GM23338 (cell line): ENCODE measurements at regions not wholly inside any gene's neighbourhood (a gene's known extent, or its start where the extent isn't known, plus 50 kb on each side); places are given as distances from the start of the nearest gene placed in this dataset.

Experiments
- ATAC-seq: fragments of 200-7000 bp; cut with Tn5 transposase; 3 replicates; pipeline ENCODE4 v1.9.1; 2020
- DNase-seq: peaks from one replicate; pipeline ENCODE4 v3.0.0-alpha.2; 2015; ENCODE audit warnings: low spot score
- H2AFZ ChIP-seq: fragments of 200-600 bp; sonication (generic); 2 replicates; pipeline ENCODE4 v1.8.0; 2016; ENCODE audit warnings: antibody characterized with exemption, mild to moderate bottlenecking, moderate library complexity
- H3F3A ChIP-seq: fragments of 200-600 bp; sonication (generic); replicated peaks from 2 replicates; pipeline ENCODE4 v1.8.0; 2017; ENCODE audit warnings: antibody characterized with exemption, mixed run types, low read depth
- H3K27ac ChIP-seq: fragments of 200-600 bp; sonication (generic); 2 replicates; pipeline ENCODE4 v1.6.1; 2016; ENCODE audit warnings: low read depth
- H3K27me3 ChIP-seq: fragments of 200-600 bp; sonication (generic); 2 replicates; pipeline ENCODE4 v1.8.0; 2016; ENCODE audit warnings: mild to moderate bottlenecking, mixed run types, moderate library complexity; ENCODE audit not compliant: insufficient read depth
- H3K36me3 ChIP-seq: fragments of 200-600 bp; sonication (generic); 2 replicates; pipeline ENCODE4 v1.8.0; 2016; ENCODE audit warnings: mild to moderate bottlenecking; ENCODE audit not compliant: insufficient read depth
- H3K4me1 ChIP-seq: fragments of 200-600 bp; sonication (generic); 2 replicates; pipeline ENCODE4 v1.8.0; 2016; ENCODE audit warnings: mild to moderate bottlenecking, moderate library complexity; ENCODE audit not compliant: insufficient read depth
- H3K4me2 ChIP-seq: fragments of 200-600 bp; sonication (generic); 2 replicates; pipeline ENCODE4 v1.7.1; 2017; ENCODE audit warnings: mixed run types
- H3K4me3 ChIP-seq: fragments of 200-600 bp; sonication (generic); 2 replicates; pipeline ENCODE4 v1.6.1; 2016; ENCODE audit warnings: mixed run types
- H3K79me2 ChIP-seq: fragments of 200-600 bp; sonication (generic); replicated peaks from 2 replicates; pipeline ENCODE4 v1.8.0; 2017; ENCODE audit warnings: mild to moderate bottlenecking; ENCODE audit not compliant: insufficient read depth
- H3K9me2 ChIP-seq: fragments of 200-600 bp; sonication (generic); 2 replicates; pipeline ENCODE4 v1.8.0; 2017; ENCODE audit not compliant: insufficient read depth
- H4K20me1 ChIP-seq: fragments of 200-600 bp; sonication (generic); replicated peaks from 2 replicates; pipeline ENCODE4 v1.8.0; 2017; ENCODE audit warnings: mild to moderate bottlenecking; ENCODE audit not compliant: insufficient read depth
- H3K27ac Mint-ChIP-seq: 2 replicates; pipeline ENCODE4 v1.8.0; 2020; ENCODE audit warnings: inconsistent platforms, mild to moderate bottlenecking, moderate library complexity, mixed read lengths
- H3K27me3 Mint-ChIP-seq: 3 replicates; pipeline ENCODE4 v1.8.0; 2022; ENCODE audit warnings: low read depth, mild to moderate bottlenecking, moderate library complexity, mixed read lengths, inconsistent platforms; ENCODE audit not compliant: insufficient read depth, poor library complexity
- H3K36me3 Mint-ChIP-seq: 3 replicates; pipeline ENCODE4 v1.8.0; 2021; ENCODE audit warnings: low read depth, mild to moderate bottlenecking, inconsistent platforms, moderate library complexity, mixed read lengths
- H3K4me1 Mint-ChIP-seq: 3 replicates; pipeline ENCODE4 v1.8.0; 2020; ENCODE audit warnings: mild to moderate bottlenecking, inconsistent platforms, mixed read lengths
- H3K4me3 Mint-ChIP-seq: 3 replicates; pipeline ENCODE4 v1.8.0; 2021; ENCODE audit warnings: moderate library complexity, mild to moderate bottlenecking, inconsistent platforms, mixed read lengths
- H3K9me3 Mint-ChIP-seq: 3 replicates; pipeline ENCODE4 v1.8.0; 2020; ENCODE audit warnings: moderate library complexity, mild to moderate bottlenecking, inconsistent platforms, mixed read lengths
- CTCF ChIP-seq, 2 experiments: fragments of 200-600 bp in 1 of 2; sonication (generic) in 1 of 2; conservative IDR thresholded peaks; 2 replicates each; pipeline versions ENCODE4 v1.5.1 to v1.6.1; 2016 to 2017; ENCODE audit warnings: antibody characterized with exemption in 2 of 2, low read depth in 2 of 2, mild to moderate bottlenecking in 2 of 2, moderate library complexity in 1 of 2
- EZH2phosphoT487 ChIP-seq: fragments of 200-600 bp; sonication (generic); IDR thresholded peaks from one replicate; pipeline ENCODE4 v1.8.1; 2018; ENCODE audit warnings: antibody characterized with exemption; ENCODE audit not compliant: unreplicated experiment
- NANOG ChIP-seq: IDR thresholded peaks from 2 replicates; pipeline ENCODE4 v1.6.1; 2016; ENCODE audit warnings: antibody characterized with exemption, borderline replicate concordance
- TF ChIP-seq, protein P1 (sequence below): fragments of 250-450 bp; sonication (Bioruptor Pico); IDR thresholded peaks from 2 replicates; pipeline ENCODE4 v1.5.0; 2020; ENCODE audit warnings: mild to moderate bottlenecking, moderate library complexity

DNA sequence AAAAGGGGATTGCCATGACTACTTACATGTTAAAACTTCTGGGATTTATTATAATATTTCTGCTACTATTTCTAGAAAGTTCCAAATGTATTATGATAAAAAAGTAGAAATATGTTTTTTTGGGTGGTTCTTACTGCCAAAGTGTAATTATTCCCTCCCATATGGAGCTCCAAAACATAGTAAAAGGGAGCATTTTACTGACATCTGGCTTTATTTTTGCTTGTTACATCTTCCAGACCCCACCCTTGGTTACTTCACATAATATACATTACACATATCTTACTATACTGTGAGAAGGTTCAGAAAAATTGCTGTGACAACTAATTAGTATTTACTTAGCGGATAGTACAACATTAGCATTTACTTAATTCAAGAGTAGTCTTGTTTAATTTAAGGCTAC is 205.1 kb upstream of the TLL1 start (continued):
- TF ChIP-seq, protein P1, sequence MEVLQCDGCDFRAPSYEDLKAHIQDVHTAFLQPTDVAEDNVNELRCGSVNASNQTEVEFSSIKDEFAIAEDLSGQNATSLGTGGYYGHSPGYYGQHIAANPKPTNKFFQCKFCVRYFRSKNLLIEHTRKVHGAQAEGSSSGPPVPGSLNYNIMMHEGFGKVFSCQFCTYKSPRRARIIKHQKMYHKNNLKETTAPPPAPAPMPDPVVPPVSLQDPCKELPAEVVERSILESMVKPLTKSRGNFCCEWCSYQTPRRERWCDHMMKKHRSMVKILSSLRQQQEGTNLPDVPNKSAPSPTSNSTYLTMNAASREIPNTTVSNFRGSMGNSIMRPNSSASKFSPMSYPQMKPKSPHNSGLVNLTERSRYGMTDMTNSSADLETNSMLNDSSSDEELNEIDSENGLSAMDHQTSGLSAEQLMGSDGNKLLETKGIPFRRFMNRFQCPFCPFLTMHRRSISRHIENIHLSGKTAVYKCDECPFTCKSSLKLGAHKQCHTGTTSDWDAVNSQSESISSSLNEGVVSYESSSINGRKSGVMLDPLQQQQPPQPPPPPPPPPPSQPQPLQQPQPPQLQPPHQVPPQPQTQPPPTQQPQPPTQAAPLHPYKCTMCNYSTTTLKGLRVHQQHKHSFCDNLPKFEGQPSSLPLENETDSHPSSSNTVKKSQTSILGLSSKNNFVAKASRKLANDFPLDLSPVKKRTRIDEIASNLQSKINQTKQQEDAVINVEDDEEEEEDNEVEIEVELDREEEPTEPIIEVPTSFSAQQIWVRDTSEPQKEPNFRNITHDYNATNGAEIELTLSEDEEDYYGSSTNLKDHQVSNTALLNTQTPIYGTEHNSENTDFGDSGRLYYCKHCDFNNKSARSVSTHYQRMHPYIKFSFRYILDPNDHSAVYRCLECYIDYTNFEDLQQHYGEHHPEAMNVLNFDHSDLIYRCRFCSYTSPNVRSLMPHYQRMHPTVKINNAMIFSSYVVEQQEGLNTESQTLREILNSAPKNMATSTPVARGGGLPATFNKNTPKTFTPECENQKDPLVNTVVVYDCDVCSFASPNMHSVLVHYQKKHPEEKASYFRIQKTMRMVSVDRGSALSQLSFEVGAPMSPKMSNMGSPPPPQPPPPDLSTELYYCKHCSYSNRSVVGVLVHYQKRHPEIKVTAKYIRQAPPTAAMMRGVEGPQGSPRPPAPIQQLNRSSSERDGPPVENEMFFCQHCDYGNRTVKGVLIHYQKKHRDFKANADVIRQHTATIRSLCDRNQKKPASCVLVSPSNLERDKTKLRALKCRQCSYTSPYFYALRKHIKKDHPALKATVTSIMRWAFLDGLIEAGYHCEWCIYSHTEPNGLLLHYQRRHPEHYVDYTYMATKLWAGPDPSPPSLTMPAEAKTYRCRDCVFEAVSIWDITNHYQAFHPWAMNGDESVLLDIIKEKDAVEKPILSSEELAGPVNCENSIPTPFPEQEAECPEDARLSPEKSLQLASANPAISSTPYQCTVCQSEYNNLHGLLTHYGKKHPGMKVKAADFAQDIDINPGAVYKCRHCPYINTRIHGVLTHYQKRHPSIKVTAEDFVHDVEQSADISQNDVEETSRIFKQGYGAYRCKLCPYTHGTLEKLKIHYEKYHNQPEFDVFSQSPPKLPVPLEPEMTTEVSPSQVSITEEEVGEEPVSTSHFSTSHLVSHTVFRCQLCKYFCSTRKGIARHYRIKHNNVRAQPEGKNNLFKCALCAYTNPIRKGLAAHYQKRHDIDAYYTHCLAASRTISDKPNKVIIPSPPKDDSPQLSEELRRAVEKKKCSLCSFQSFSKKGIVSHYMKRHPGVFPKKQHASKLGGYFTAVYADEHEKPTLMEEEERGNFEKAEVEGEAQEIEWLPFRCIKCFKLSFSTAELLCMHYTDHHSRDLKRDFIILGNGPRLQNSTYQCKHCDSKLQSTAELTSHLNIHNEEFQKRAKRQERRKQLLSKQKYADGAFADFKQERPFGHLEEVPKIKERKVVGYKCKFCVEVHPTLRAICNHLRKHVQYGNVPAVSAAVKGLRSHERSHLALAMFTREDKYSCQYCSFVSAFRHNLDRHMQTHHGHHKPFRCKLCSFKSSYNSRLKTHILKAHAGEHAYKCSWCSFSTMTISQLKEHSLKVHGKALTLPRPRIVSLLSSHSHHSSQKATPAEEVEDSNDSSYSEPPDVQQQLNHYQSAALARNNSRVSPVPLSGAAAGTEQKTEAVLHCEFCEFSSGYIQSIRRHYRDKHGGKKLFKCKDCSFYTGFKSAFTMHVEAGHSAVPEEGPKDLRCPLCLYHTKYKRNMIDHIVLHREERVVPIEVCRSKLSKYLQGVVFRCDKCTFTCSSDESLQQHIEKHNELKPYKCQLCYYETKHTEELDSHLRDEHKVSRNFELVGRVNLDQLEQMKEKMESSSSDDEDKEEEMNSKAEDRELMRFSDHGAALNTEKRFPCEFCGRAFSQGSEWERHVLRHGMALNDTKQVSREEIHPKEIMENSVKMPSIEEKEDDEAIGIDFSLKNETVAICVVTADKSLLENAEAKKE (CRISPR knock-in tag): no peak
- TF ChIP-seq CTCF (conservative IDR thresholded peaks at IDR 0.05; ENCODE audit: low read depth in 2 of 2): no peak
- no peak for TF ChIP-seq NANOG

GRCh38 chr4:165668694-165669093 is 204.3 kb upstream of the TLL1 start:
- DNase-seq: peak; percentile 15
- no peak overlapping the region for H3K4me3 Mint-ChIP-seq
- peak; percentile 71 for ATAC-seq
- no peaks in the 10 kb centered on the region for H3K27me3 ChIP-seq
- no peak overlapping the region for H3K4me2 ChIP-seq
- H3K9me3 Mint-ChIP-seq: no peaks in the 10 kb centered on the region
- no peaks in the 10 kb centered on the region for H3F3A ChIP-seq
- no peak overlapping the region for H3K27ac ChIP-seq
- H3K4me3 ChIP-seq: no peak overlapping the region
- H3K36me3 Mint-ChIP-seq: no peaks in the 10 kb centered on the region
- H3K36me3 ChIP-seq: no peaks in the 10 kb centered on the region
- no peaks in the 10 kb centered on the region for H3K79me2 ChIP-seq
- H3K9me2 ChIP-seq: no peaks in the 10 kb centered on the region
- no peak for TF ChIP-seq EZH2phosphoT487
- no peaks in the 10 kb centered on the region for H4K20me1 ChIP-seq
- H2AFZ ChIP-seq: no peak overlapping the region
- H3K27me3 Mint-ChIP-seq: peaks cover 2% of the 10 kb centered on the region
- no peak overlapping the region for H3K27ac Mint-ChIP-seq
- H3K4me1 Mint-ChIP-seq: peaks cover 6% of the 10 kb centered on the region
- no peaks in the 10 kb centered on the region for H3K4me1 ChIP-seq
